ENCODE measurements at regions not wholly inside any gene's neighbourhood (a gene's known extent, or its start where the extent isn't known, plus 50 kb on each side); places are given as distances from the start of the nearest gene placed in this dataset.

DNA sequence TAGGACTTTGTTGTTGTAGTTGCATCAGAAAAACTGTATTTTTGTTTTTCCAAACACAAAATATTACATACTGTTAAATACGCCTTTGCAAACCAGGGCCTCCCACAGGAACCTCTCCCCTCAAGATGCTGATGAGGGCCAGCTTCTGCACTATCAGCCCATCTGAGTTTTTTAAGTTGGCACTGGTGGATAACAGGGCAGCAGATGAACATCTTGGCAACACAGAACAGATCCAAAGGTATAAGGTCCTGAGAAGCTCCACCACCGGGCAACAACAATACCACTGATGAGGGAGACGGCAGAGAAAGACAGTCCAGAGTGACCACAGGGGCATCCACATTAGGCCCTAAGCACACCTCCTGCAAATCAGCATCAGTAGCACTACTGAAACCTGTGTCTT lies 177.7 kb downstream of the DLL1 start:
- TF ChIP-seq GABPB1 (CRISPR knock-in tag; IDR thresholded peaks at IDR 0.05) (no peak), ZNF138 (CRISPR knock-in tag; conservative IDR thresholded peaks at IDR 0.05) (no peak), NFYB (CRISPR knock-in tag; conservative IDR thresholded peaks at IDR 0.05; ENCODE audit: low read depth) (no peak), CBFB (CRISPR knock-in tag; IDR thresholded peaks at IDR 0.05; ENCODE audit: low read depth) (no peak), HMGA2 (CRISPR knock-in tag; IDR thresholded peaks at IDR 0.05) (no peak), CREB1 (CRISPR knock-in tag; IDR thresholded peaks at IDR 0.05) (no peak), ZBTB21 (CRISPR knock-in tag; IDR thresholded peaks at IDR 0.05; ENCODE audit: borderline replicate concordance) (no peak)
- TF ChIP-seq, protein P1, sequence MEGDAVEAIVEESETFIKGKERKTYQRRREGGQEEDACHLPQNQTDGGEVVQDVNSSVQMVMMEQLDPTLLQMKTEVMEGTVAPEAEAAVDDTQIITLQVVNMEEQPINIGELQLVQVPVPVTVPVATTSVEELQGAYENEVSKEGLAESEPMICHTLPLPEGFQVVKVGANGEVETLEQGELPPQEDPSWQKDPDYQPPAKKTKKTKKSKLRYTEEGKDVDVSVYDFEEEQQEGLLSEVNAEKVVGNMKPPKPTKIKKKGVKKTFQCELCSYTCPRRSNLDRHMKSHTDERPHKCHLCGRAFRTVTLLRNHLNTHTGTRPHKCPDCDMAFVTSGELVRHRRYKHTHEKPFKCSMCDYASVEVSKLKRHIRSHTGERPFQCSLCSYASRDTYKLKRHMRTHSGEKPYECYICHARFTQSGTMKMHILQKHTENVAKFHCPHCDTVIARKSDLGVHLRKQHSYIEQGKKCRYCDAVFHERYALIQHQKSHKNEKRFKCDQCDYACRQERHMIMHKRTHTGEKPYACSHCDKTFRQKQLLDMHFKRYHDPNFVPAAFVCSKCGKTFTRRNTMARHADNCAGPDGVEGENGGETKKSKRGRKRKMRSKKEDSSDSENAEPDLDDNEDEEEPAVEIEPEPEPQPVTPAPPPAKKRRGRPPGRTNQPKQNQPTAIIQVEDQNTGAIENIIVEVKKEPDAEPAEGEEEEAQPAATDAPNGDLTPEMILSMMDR (IDR thresholded peaks at IDR 0.05) = no peak
- TF ChIP-seq, protein P2, sequence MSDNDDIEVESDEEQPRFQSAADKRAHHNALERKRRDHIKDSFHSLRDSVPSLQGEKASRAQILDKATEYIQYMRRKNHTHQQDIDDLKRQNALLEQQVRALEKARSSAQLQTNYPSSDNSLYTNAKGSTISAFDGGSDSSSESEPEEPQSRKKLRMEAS (CRISPR knock-in tag; IDR thresholded peaks at IDR 0.05) = no peak
- TF ChIP-seq, protein P3, sequence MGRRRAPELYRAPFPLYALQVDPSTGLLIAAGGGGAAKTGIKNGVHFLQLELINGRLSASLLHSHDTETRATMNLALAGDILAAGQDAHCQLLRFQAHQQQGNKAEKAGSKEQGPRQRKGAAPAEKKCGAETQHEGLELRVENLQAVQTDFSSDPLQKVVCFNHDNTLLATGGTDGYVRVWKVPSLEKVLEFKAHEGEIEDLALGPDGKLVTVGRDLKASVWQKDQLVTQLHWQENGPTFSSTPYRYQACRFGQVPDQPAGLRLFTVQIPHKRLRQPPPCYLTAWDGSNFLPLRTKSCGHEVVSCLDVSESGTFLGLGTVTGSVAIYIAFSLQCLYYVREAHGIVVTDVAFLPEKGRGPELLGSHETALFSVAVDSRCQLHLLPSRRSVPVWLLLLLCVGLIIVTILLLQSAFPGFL (CRISPR knock-in tag; IDR thresholded peaks at IDR 0.05; ENCODE audit: borderline replicate concordance) = no peak
- TF ChIP-seq, protein P4, sequence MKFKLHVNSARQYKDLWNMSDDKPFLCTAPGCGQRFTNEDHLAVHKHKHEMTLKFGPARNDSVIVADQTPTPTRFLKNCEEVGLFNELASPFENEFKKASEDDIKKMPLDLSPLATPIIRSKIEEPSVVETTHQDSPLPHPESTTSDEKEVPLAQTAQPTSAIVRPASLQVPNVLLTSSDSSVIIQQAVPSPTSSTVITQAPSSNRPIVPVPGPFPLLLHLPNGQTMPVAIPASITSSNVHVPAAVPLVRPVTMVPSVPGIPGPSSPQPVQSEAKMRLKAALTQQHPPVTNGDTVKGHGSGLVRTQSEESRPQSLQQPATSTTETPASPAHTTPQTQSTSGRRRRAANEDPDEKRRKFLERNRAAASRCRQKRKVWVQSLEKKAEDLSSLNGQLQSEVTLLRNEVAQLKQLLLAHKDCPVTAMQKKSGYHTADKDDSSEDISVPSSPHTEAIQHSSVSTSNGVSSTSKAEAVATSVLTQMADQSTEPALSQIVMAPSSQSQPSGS (CRISPR knock-in tag; IDR thresholded peaks at IDR 0.05; ENCODE audit: borderline replicate concordance, low read depth) = no peak

All from WTC11 (cell line).